ENCODE measurements at regions not wholly inside any gene's neighbourhood (a gene's known extent, or its start where the extent isn't known, plus 50 kb on each side); places are given as distances from the start of the nearest gene placed in this dataset.

- ATAC-seq = no peak
- Histone ChIP-seq H3K4me3 (no peak overlapping the region), H3K4me1 (no peaks in the 10 kb centered on the region), H3K27ac (no peak overlapping the region), H3K27me3 (no peaks in the 10 kb centered on the region), H3K36me3 (no peaks in the 10 kb centered on the region), H3K9me3 (no peaks in the 10 kb centered on the region)
- WGBS, 2 donors (ENCODE audit: low coverage in 1 of 2) = 94 to 95% methylated on average over 3 to 5 of the region's 6 CpGs
- no peak for TF ChIP-seq CTCF (IDR thresholded peaks at IDR 0.05)
Observed at GRCh38 chr12:41905759-41906297, 238.8 kb downstream of the GXYLT1 start.

- Histone ChIP-seq H3K4me1 (no peaks in the 10 kb centered on the region), H3K9me3 (no peaks in the 10 kb centered on the region), H3K27me3 (no peaks in the 10 kb centered on the region), H3K36me3 (no peaks in the 10 kb centered on the region), H3K4me3 (no peak overlapping the region), H3K27ac (no peak overlapping the region)
- TF ChIP-seq POLR2A (IDR thresholded peaks at IDR 0.05) = no peak
- TF ChIP-seq EP300 (IDR thresholded peaks at IDR 0.05) = no peak
- no peak for TF ChIP-seq POLR2AphosphoS5 (IDR thresholded peaks at IDR 0.05)
- no peak for TF ChIP-seq CTCF (IDR thresholded peaks at IDR 0.05)
- WGBS, 2 donors (ENCODE audit: low coverage in 1 of 2) = 72 to 73% methylated on average over 5 to 7 of the region's 7 CpGs
- no peak for ATAC-seq
Observed at GRCh38 chr12:41905073-41905758, 239.5 kb downstream of the GXYLT1 start.

DNA sequence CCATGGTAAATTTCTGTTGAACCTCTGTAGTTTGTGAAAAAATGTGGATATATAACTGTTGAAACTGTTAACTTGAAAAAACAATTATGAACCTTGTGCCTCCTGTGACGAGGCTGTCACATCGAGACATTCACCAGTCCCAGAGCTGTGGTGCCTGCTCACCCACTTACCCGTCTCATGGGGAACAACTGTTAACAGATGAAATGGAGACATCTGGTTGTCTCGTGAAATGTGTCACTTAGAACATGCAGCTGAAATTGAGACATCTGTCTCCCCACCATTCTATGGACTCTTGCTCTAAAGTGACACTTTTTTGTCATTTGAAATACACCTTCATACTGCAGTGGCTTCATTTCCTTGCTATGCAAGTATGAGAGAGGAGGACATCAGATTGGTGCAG, 240.6 kb downstream of the GXYLT1 start:
- Histone ChIP-seq H3K27ac (no peak overlapping the region), H3K4me1 (no peaks in the 10 kb centered on the region), H3K9me3 (peaks cover 0 to 2% (median 0%) of the 10 kb centered on the region in 3 donors), H3K27me3 (no peaks in the 10 kb centered on the region), H3K4me3 (no peak overlapping the region), H3K36me3 (no peaks in the 10 kb centered on the region)
- no peak for ATAC-seq
- TF ChIP-seq POLR2A (IDR thresholded peaks at IDR 0.05) (no peak), EP300 (IDR thresholded peaks at IDR 0.05) (no peak), POLR2AphosphoS5 (IDR thresholded peaks at IDR 0.05) (no peak)
- 61 to 90% methylated on average over 3 of the region's 4 CpGs for WGBS, 2 donors (ENCODE audit: low coverage in 1 of 2)

DNA sequence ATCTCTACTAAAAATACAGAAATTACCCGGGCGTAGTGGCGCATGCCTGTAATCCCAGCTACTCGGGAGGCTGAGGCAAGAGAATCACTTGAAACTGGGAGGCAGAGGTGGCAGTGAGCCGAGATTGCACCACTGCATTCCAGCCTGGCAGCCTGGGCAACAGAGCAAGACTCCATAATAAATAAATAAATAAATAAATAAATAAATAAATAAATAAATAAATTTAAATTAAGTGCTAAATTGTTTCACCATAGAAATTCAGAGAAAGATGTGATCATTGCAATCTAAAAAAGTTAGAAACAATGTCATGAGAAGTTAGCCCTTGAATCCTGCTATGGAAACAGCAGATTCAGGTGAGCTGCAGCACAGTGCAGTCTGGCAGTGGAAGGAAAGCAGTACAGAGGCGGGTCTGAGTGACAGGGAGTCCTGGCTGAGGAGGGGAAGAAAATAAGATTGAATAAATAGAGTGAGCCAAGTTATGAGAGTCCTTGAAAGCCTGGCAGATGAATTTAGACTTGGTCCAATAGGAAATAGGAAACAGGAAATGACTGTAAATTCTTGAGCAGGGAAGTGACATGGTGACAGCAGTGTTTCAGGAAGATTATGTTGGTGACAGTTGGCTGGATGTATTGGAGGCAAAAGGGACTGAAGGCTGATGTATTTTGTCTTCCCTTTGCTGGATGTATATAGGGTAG, 241.5 kb downstream of the GXYLT1 start:
- H3K9me3 ChIP-seq = peaks cover 0 to 8% (median 0%) of the 10 kb centered on the region in 3 donors
- no peak for TF ChIP-seq POLR2A (IDR thresholded peaks at IDR 0.05)
- TF ChIP-seq POLR2AphosphoS5 (IDR thresholded peaks at IDR 0.05) = no peak
- TF ChIP-seq EP300 (IDR thresholded peaks at IDR 0.05) = no peak
- TF ChIP-seq CTCF (IDR thresholded peaks at IDR 0.05) = no peak
- H3K27me3 ChIP-seq = no peaks in the 10 kb centered on the region
- H3K27ac ChIP-seq = no peak overlapping the region
- WGBS, 2 donors (ENCODE audit: low coverage in 1 of 2) = 87 to 92% methylated on average over 3 to 6 of the region's 6 CpGs
- no peak overlapping the region for H3K4me3 ChIP-seq
- H3K36me3 ChIP-seq = no peaks in the 10 kb centered on the region
- ATAC-seq = no peak
- H3K4me1 ChIP-seq = no peaks in the 10 kb centered on the region

DNA sequence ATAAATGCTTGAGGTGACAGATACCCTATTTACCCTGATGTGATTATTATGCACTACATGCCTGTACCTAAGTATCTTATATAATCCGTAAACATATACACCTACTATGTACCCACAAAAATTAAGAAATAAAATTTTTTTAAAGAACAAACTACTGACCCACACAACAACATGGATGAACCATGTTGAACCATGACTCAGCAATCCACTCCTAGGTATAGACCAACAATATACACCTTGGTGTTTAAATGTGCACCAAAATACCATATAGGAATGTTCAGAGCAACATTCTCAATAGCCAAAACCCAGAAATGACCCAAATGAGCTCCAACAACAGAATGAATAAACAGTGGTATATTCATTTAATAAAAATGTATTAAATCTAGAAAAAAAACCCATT, 245.1 kb downstream of the GXYLT1 start:
- TF ChIP-seq POLR2AphosphoS5 (IDR thresholded peaks at IDR 0.05) (no peak), POLR2A (IDR thresholded peaks at IDR 0.05) (no peak), EP300 (IDR thresholded peaks at IDR 0.05) (no peak), CTCF (IDR thresholded peaks at IDR 0.05) (no peak)
- Histone ChIP-seq H3K4me1 (no peaks in the 10 kb centered on the region), H3K27ac (no peak overlapping the region), H3K36me3 (no peaks in the 10 kb centered on the region), H3K27me3 (no peaks in the 10 kb centered on the region), H3K9me3 (peaks cover 0 to 14% (median 0%) of the 10 kb centered on the region in 3 donors), H3K4me3 (no peak overlapping the region)
- no peak for ATAC-seq
- WGBS, 2 donors (ENCODE audit: low coverage in 1 of 2) = 87 to 89% methylated on average over 1 of the region's 1 CpG

Data from gastroesophageal sphincter (tissue), 4 donors.